OCI-LY7 (cell line): ENCODE measurements at regions not wholly inside any gene's neighbourhood (a gene's known extent, or its start where the extent isn't known, plus 50 kb on each side); places are given as distances from the start of the nearest gene placed in this dataset.

Source experiments
- BruUV-seq: library from RNA; stranded (reverse); fragments of 400-500 nt; replicated peaks from 2 replicates; lab custom pipeline; 2021; lab: Mats Ljungman, UMichigan
- CTCF ChIA-PET: fragments of 300-600 bp; sonication (Branson Sonifier 250); formaldehyde crosslinking; loops from one replicate; lab custom pipeline; 2022; ENCODE audit warnings: antibody characterized with exemption; ENCODE audit not compliant: unreplicated experiment; lab: Charles Lee
- POLR2A ChIA-PET: fragments of 300-600 bp; sonication (Branson Sonifier 250); formaldehyde crosslinking; loops from one replicate; lab custom pipeline; 2022; ENCODE audit warnings: antibody characterized with exemption; lab: Charles Lee
- DNase-seq: peaks from one replicate; pipeline ENCODE4 v3.0.0-alpha.2; 2015; ENCODE audit warnings: low spot score
- H2AFZ ChIP-seq: fragments of 200-600 bp; sonication (generic), shearing (Covaris generic); 2 replicates; pipeline ENCODE4 v1.6.1; 2014; ENCODE audit warnings: mild to moderate bottlenecking, antibody characterized with exemption, low read length, moderate library complexity
- H3K27ac ChIP-seq: fragments of 200-600 bp; sonication (generic); 2 replicates; pipeline ENCODE4 v1.5.1; 2014; ENCODE audit warnings: mixed run types, low read depth, mild to moderate bottlenecking, moderate library complexity, low read length, inconsistent platforms; ENCODE audit not compliant: poor library complexity, severe bottlenecking
- H3K36me3 ChIP-seq: fragments of 200-600 bp; sonication (generic); 2 replicates; pipeline ENCODE4 v1.6.1; 2014; ENCODE audit warnings: mild to moderate bottlenecking, antibody characterized with exemption, low read length, moderate library complexity, mixed read lengths; ENCODE audit not compliant: insufficient read depth
- H3K4me1 ChIP-seq: fragments of 200-600 bp; sonication (generic); 2 replicates; pipeline ENCODE4 v1.5.1; 2014; ENCODE audit warnings: mild to moderate bottlenecking, low read length; ENCODE audit not compliant: insufficient read depth, poor library complexity, severe bottlenecking
- H3K4me2 ChIP-seq: fragments of 200-600 bp; sonication (generic); 2 replicates; pipeline ENCODE4 v1.6.1; 2014; ENCODE audit warnings: mild to moderate bottlenecking, low read length
- H3K4me3 ChIP-seq: fragments of 200-600 bp; sonication (generic); 2 replicates; pipeline ENCODE4 v1.5.1; 2014; ENCODE audit warnings: mild to moderate bottlenecking, low read depth, low read length; ENCODE audit not compliant: poor library complexity, severe bottlenecking
- H3K79me2 ChIP-seq: fragments of 200-600 bp; sonication (generic); 2 replicates; pipeline ENCODE4 v1.6.1; 2016; ENCODE audit warnings: low read depth, mild to moderate bottlenecking, low read length, moderate library complexity, mixed read lengths; ENCODE audit not compliant: insufficient read depth
- H3K9me2 ChIP-seq: fragments of 200-600 bp; sonication (generic); 2 replicates; pipeline ENCODE4 v1.6.1; 2016; ENCODE audit warnings: mild to moderate bottlenecking, low read length, mixed read lengths; ENCODE audit not compliant: insufficient read depth
- H3K9me3 ChIP-seq: fragments of 200-600 bp; sonication (generic); 2 replicates; pipeline ENCODE4 v1.6.1; 2014; ENCODE audit warnings: mild to moderate bottlenecking, mixed run types, low read length, mixed read lengths
- H4K20me1 ChIP-seq: fragments of 200-600 bp; sonication (generic); 2 replicates; pipeline ENCODE4 v1.6.1; 2014; ENCODE audit warnings: mild to moderate bottlenecking, antibody characterized with exemption, low read length, moderate library complexity, mixed read lengths; ENCODE audit not compliant: insufficient read depth
- CTCF ChIP-seq: fragments of 200-600 bp; sonication (generic); conservative IDR thresholded peaks from 2 replicates; pipeline ENCODE4 v1.5.1; 2014; ENCODE audit warnings: mild to moderate bottlenecking, antibody characterized with exemption, low read length, moderate library complexity, mixed read lengths
- EZH2phosphoT487 ChIP-seq: fragments of 200-600 bp; sonication (generic); IDR thresholded peaks from 2 replicates; pipeline ENCODE4 v1.6.1; 2018; ENCODE audit warnings: low read depth, borderline replicate concordance, mild to moderate bottlenecking, mixed run types, antibody characterized with exemption, low read length, moderate library complexity, mixed read lengths
- intact Hi-C: fragments of 100-400 bp; cut with micrococcal nuclease; formaldehyde crosslinking; loops from one replicate; pipeline ENCODE4 v1.10.0; 2022; ENCODE audit not compliant: unreplicated experiment

GRCh38 chr15:93231261-93231925 is 142.4 kb upstream of the RGMA start:
- intact Hi-C loops: no loop called here
- DNase-seq: no peak
- Histone ChIP-seq H4K20me1 (no peaks in the 10 kb centered on the region), H3K4me3 (no peak overlapping the region), H3K4me1 (no peaks in the 10 kb centered on the region), H2AFZ (no peak overlapping the region), H3K79me2 (no peaks in the 10 kb centered on the region), H3K4me2 (no peak overlapping the region), H3K9me3 (no peaks in the 10 kb centered on the region), H3K9me2 (no peaks in the 10 kb centered on the region), H3K27ac (no peak overlapping the region), H3K36me3 (no peaks in the 10 kb centered on the region)
- TF ChIP-seq CTCF: no peak
- CTCF ChIA-PET: no interaction called here
- POLR2A ChIA-PET: interaction anchor here (1.1 kb wide), 1 partner anchor 19 kb away, joined by 4 read pairs; no protein-coding TSS in a partner anchor
- BruUV-seq: no TSS peak

GRCh38 chr15:93228546-93228945 is 139.5 kb upstream of the RGMA start:
- POLR2A ChIA-PET: no interaction called here
- CTCF ChIA-PET: no interaction called here
- no TSS peak for BruUV-seq

More at GRCh38 chr15:93228546-93228945, 139.5 kb upstream of the RGMA start:
- H4K20me1 ChIP-seq: no peaks in the 10 kb centered on the region
- no peak for DNase-seq
- intact Hi-C loops: no loop called here
- no peaks in the 10 kb centered on the region for H3K9me2 ChIP-seq
- no peak overlapping the region for H3K4me3 ChIP-seq
- H3K4me1 ChIP-seq: no peaks in the 10 kb centered on the region
- no peaks in the 10 kb centered on the region for H3K36me3 ChIP-seq
- TF ChIP-seq EZH2phosphoT487 (no peak), CTCF (no peak)
- no peaks in the 10 kb centered on the region for H3K79me2 ChIP-seq
- H3K27ac ChIP-seq: no peak overlapping the region
- H3K4me2 ChIP-seq: no peak overlapping the region
- no peaks in the 10 kb centered on the region for H3K9me3 ChIP-seq
- no peak overlapping the region for H2AFZ ChIP-seq
